ENCODE measurements at regions not wholly inside any gene's neighbourhood (a gene's known extent, or its start where the extent isn't known, plus 50 kb on each side); places are given as distances from the start of the nearest gene placed in this dataset.
"Not testable (repeated sequence)": the region's sequence is repeated elsewhere in the genome, so short reads cannot be mapped to it uniquely, and the experiment has no call there.

DNA sequence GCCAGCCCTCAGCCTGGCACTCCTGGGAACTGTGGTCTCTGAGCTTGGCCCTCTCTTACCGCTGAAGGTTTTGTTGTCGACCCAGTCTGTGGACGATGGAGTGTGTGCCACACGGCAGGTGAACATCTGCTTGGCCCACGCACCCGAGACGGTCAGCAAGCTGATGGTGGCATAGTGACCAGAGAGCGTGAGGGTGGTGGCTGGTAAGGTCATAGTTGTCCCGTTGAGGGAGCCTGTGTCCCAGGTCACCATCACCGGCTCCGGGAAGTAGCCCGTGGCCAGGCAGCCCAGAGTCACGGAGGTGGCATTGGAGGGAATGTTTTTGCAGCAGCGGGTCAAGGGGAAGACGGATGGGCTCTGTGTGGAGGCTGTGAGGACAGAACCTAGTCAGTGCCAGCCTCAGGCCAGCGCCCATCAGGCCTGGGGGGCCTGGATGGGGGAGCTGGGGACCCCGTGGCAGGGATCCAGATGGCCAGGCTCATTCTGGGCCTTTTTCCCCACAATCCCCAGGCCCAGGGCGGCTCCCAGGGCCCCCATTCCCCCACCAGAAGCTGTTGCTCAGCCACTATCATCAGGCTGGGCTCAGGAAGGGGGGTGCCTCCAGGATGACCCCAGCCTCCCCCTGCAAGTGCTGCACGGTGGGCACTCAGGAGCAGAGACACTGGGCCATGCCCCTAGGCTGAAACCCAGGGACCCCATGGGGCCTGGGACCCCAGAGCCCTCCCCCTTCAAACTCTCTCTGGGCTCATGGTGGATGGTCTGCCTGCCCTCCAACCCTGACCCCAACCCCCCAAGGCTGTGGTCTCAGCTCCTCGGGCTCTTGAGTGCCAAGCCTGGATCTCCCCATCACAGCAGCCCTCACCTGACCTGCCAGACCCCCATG, 75.2 kb downstream of the TMEM121 start:
- no peak for DNase-seq

DNA sequence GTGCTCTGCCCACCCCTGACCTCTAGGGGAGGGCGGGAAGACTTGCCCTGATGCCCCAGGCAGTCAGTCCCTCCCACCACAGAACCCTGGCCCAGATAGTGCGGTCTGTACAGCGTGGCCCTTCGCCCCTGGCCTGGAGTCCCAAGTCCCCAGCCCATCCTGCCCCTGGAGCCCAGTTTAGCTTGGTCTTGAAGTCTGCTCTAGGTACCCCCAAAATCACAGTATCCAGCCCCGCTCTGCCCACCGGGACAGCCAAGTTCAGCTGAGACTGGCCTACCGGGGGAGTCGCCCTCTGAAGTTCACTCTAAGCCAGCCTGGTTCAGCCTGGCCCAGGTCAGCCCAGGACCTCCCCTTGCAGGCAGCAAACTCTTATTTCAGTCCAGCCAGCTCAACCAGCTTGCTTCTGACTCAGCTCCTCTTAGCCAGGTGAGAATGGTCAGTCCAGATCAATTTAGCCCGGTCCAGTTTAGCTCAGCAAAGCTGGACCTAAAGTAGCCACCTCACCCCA, 75.9 kb downstream of the TMEM121 start:
- DNase-seq, result no peak

DNA sequence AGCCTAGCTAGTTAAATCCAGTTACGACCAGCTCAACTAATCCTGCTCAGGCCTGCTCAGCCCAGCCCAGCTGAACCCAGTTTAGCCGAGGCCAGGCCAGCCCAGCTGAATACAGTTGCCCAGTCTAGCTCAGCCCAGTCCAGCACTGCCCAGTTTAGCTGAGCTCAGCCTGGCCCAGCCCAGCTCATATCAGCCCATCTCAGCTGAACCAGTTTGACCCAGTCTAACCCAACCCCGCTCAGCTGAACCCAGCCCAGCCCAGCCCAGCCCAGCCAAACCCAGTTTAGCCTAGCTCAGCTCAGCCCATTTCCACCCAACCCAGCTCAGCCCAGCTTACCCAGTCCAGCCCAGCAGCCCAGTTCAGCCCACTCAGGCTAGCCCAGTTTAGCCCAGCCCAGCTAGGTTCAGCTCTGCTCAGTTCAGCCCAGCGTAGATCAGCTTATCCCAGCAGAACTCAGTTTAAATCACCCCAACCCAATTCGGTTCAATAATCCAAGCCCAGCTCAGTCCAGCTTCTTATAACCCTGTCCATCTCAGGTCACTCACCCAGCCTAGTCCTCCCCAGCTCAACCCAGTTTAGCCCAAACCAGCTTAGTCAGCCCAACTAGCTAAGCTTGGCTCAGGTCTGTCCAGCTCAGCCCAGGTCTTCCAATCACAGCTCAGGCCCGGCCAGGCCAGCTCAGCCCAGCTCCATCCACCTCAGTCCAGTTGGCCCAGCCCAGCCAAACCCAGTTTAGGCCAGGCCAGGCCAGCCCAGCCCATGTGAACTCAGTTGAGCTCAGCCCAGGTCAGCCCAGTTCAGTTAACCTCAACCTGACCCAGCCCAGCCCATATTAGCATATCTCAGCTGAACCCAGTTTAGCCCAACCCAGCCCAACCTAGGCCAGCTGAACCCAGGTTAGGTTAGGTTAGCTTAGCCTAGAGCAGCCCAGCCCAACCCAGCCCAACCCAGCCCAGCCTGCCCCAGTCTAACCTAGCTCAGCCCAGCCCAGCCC, 76.7 kb downstream of the TMEM121 start:
- no peak for DNase-seq

DNA sequence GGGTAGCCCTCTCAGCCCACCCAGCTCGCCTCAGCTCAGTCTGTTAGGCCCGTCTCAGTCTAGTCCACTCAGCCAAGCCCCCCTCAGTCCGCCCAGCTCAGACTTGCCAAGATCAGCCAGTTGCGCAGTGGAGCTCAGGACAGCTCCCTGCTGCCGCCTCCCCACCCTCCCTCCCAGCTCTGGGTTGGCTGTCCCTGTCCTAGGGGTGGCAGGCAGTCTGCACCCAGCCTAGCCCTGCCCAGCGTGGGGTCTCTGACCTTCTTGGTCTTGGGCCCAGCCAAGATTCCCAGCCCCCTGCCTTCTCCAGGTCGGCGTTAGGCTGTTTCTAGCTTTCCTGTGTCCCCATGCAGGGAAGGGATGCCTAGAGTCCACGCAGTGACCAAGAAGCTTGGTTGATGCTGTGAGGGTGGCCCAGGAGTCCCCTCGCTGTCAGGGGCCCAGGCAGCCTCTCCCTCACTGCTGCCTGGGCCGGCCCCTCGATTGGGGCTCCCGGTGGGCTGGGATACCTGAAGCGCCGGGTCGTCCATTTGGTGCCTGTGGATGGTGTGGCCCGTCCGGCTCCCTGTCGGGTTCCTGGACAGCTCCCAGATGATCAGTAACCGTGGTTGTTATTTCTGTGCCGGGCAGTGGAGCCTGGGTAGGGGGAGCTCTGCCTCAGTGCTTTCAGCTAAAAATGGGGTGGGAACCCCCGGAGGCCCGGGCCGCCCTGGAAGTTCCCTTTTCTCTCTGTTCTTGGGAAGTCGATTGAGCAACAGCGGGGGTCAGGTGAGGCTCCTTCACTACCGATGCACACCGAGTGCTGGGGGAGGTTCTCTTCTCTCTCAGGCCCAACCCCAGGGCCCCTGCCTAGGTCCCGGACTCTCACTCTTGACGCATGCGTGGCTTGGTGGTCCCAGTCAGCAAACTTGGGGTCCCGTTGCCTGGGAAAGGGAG, 78.4 kb downstream of the TMEM121 start:
- DNase-seq, result not testable (repeated sequence)

DNA sequence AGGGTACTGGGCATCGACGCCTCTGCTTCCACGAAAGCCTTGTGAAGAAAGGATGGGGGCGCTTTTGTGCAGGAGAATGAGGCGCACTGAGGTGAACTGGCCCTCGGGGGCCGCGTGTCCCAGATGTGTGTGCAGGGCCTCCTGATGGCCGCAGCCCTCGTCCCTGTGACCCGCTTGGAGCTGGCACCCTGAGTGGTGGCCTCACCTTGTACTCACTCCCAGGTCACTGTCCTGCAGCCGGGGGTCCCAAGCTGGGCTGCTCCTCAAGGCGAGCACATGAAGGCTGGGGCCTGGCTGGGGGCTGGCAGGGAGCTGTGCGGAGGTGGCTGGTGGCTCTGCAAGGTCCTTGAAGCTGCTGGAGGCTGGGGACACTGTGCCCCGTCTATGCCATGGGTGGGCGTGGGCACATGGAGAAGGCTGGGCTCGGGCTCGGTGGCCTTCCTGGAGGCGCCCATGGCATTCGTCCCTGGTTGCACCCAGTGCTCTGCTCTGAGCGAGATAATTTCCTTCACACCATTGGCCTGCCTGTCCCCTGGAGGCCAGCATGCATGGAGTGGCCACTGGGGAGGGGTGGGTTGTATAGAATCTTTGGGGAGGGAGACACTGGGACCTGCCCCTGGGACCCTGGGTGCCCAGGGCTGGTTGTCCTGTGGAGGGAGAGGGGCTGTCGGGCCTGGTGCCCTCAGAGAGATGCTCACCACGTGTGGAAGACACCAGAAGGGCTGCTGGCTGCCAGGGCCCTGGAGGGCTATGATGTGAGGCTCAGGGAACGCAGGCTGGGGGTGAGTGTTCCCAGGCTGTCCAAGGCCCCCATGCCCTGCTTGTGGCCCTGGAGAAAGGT, 79.3 kb downstream of the TMEM121 start:
- DNase-seq, result no peak

GRCh38 chr14:105606305-105606975, 80.1 kb downstream of the TMEM121 start:
- not testable (repeated sequence) for DNase-seq

GRCh38 chr14:105607025-105607424, 80.6 kb downstream of the TMEM121 start:
- DNase-seq, result not testable (repeated sequence)

- DNase-seq, result not testable (repeated sequence)
Measured at GRCh38 chr14:105614987-105615386, 88.6 kb downstream of the TMEM121 start.

GRCh38 chr14:105615986-105616801, 89.8 kb downstream of the TMEM121 start:
- not testable (repeated sequence) for DNase-seq

GRCh38 chr14:105616802-105617192, 90.4 kb downstream of the TMEM121 start:
- no peak for DNase-seq

- DNase-seq, result no peak
Measured at GRCh38 chr14:105617201-105617777, 90.9 kb downstream of the TMEM121 start.

DNA sequence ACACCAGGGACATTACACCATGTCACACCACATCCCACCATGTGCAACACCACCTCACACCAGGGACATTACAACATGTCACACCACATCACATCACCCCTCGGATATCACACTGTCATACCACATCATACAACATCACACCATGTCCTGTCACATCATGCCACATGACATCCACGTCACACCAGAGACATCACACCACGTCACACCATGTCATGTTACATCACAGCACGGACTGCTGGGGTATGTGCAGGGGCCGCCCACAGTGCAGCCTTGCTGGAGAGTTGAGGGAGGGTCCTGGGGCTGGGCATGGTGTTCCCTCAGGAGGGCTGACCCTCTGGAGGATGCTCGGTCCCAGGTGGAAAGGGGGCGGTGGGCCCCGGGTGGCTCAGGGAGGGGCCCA, 91.4 kb downstream of the TMEM121 start:
- DNase-seq, result not testable (repeated sequence)

DNA sequence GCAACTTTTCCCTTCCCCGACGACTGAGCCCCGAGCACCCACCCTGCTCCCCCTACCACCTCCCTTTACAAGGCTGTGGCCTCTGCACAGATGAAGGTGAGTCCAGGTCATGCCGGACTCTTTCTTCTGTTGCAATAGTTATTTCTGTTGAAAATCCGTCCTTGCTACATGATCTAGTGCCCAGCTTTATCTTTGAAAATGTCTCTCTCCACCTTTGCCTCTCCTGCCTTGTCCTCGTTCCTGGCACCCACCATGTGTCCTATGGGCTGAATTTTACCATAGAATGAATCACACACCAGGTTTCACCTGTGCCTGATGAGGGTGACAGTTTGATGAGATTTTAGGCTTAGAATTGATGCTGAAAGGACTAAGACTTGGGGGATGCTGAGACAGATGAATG, 92.9 kb downstream of the TMEM121 start:
- DNase-seq, result not testable (repeated sequence)

DNA sequence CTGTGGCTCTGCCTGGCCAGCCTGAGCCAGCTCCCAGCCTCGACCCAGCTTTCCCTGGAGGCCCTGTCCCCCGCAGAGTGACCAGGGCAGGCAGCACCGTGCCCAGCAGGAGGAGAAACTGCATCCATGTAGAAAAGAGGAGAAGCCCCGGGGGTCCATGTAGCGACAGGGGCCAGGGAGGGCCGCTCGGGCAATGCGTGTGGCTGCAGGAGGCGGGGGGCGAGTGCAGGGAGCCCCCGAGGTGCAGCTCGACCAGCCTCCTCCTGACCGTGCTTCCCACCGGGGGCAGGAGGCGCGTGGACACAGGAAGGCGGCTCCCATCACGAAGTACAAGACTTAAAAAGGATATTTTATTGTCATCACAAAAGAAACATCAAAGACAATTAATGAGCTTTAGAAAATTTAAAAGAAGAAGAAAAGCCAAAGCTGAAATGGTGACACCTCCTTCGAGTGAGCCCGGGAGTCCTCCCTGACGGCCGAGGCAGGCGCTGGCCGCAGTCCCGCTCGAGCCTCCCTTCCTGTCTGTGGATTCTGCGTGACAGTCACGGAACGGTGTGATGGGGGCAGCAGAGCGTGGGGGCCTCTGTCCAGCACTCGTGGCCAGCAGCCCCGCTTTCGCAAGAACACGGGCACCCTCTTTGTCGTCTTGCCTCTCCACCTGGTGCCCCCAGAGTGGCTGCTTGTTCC, 93.9 kb downstream of the TMEM121 start:
- DNase-seq, result not testable (repeated sequence)

DNA sequence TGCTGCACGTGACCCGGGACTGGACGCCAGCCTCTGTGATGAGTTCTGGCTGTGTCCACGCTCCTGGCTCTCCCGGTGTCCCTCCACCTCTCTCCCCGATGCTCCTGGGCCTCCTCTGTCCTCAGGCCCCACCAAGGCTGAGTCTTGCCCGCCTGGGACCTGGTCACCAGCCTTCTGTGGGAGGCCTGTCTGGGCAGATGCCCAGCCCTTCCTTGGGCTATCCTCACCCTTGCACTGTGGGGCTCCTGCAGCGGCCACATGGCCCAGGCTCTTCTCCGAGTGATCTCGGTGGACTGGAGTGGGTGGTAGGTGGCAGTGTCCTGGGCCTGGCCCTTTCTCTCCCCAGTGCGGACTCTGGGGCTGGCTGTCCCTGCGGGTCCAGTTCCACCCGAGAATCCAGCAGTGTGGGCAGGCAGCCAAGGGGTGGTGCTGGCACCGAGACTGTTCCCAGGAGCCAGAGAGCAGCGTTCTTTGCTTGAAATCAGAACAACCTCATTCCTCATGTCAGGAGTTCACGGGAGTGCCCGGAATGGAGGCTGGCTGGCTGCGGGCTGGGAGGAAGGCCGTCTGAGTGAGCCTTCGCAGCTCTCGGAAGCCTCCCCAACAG, 94.6 kb downstream of the TMEM121 start:
- not testable (repeated sequence) for DNase-seq

GRCh38 chr14:105621479-105622328, 95.3 kb downstream of the TMEM121 start:
- DNase-seq, result not testable (repeated sequence)

GRCh38 chr14:105622329-105622955, 96.1 kb downstream of the TMEM121 start:
- DNase-seq, result no peak

All from stimulated activated CD4-positive, alpha-beta T cell treated with anti-CD3 and anti-CD28 coated beads, Interleukin-2, amount 100 ng/mL, for 48 hours (primary cell).